SKM-1 treated with dmso at 0.1 percent for 144 hours (cell line): ENCODE measurements at regions not wholly inside any gene's neighbourhood (a gene's known extent, or its start where the extent isn't known, plus 50 kb on each side); places are given as distances from the start of the nearest gene placed in this dataset.

Experiments
- DNase-seq: peaks from one replicate; lab custom pipeline; 2025; ENCODE audit not compliant: unreplicated experiment; lab: John Stamatoyannopoulos, UW

DNA sequence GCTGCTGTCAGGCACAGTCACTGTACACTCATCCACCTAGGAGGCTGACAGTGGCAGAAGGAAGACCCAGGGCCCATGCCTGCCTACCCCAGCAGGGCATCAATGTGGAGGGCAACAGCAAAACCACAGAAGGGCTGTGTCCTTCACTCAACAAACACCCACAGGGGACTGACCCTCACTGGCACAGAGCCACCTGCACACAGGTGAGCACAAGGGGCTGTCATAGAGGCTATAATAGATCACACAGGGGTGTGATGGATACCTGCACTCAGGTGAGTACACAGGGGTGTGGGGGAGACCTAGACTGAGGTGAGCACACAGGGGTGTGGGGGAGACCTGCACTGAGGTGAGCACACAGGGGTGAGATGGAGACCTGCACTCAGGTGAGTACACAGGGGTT, 132.8 kb upstream of the TCERG1L start:
- DNase-seq, result no peak

DNA sequence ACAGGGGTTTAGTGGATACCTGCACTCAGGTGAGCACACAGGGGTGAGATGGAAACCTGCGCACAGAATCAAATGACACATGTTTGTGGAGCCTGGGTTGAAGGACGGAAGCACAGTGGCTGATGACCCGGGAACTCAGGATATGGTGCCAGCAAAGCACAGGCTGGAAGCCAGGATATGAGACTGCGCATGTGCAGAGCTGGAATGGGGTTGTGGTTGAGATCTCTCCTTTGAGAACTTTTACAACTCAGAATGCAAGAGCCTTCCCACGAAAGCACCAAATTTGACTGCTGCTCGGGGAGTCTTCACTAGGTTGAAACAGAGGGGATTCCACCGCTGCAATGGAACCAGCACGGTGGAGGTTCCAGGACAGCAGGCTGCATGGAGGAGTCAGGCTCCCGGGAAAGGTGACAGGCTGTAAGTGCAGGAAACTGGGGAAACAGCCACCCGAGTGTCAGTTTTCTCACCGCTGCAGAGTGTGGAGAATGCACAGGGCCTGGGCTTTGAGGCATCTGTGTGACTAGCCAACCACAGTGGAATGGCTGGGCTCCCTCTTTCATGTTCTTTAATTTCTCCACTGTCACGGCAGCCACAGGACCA, 133.4 kb upstream of the TCERG1L start:
- no peak for DNase-seq

DNA sequence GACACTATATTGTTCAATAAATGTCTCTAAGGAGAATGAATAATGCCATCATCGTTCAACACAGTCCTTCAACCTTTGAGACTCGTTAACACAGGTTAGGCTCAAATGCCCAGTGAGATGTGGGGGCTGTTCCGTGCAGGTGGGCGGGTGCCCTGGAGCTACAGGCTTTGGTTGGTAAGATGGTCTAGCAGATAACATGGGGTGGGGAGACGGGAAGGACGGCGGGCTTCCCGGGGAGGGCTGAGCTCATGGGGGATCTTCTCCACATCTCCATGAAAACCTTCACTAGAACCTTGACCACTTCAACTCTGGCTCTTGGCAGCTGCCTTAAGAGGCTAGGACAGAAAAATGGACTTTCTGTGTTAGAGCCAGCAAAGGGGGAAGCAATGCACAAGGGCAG, 134.1 kb upstream of the TCERG1L start:
- no peak for DNase-seq

DNA sequence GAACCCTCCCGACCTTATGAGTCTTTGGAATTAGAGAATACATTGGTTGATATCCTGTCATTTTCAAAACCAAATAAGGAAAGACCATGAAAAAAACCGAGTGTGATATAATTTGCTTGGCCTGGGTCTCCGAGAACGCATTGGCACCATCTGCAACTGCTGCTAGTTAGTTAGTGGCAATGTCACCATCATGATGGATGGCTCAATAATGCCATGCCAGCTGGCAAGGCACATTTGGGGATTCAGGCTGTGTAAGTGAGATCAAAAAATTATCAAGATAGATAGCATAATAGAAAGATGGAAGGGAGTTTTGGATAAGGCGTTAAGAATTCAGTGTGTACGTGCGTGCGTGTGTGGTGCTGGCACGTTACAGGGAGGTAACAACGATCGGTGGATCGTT, 134.7 kb upstream of the TCERG1L start:
- DNase-seq, result no peak

DNA sequence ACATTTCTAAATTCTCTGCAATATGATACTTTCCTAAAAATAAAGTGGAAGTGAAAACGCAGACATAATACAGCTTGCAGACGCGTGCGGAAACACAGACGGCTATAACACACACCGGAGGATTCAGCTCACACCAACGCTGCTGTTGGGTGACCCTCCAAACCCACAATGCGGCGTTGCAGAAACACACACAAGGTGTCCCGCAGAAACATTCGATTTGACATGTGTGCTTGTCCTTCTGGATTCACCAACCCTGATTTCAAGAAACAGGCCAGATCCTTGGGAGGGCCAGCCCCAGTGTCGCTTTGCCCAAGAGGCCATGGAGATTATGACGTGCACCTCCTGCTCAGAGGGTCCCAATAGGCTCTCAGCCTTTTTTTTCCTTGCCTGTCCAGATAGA, 136.7 kb upstream of the TCERG1L start:
- no peak for DNase-seq

DNA sequence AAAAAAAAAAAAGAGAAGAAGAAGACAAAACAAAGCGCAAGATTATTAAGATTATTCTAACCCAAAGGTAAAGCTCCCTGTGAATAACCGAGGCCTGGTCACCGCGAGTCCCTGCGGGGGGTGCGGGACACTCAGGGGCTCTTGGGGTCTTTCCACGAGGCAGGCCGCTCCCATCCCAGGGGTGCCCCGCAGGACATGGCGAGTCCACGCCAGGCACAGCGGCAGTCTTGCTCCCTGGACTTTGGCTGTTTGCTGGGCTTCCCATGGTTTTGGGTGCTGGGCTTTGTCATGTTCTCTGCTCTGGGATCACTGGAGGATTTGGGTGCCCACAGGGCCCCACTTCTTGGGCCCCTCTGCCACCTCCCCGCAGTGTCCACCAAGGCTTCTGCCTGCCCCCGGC, 137.4 kb upstream of the TCERG1L start:
- no peak for DNase-seq

DNA sequence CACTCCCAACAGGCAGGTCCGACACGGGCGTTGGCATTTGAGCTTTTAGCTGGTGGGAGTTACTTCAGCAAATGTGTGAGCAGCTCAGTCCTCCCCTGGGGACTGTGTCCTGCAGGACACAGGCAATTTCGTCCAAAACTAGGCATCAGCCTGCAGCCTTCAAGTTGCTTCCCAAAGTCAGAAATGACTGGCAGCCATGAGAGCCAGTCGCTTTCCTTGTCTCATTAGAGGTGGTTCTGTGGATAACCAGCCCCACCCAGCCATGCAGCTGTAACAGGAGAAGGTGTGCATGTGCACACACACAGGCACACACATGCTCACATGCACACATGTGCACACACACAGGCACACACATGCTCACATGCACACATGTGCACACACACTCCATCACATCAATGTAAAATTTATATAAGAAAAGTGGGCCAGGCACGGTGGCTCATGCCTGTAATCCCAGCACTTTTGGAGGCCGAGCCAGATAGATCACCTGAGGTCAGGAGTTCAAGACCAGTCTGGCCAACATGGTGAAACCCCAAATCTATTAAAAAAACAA, 138.8 kb upstream of the TCERG1L start:
- DNase-seq, result no peak

DNA sequence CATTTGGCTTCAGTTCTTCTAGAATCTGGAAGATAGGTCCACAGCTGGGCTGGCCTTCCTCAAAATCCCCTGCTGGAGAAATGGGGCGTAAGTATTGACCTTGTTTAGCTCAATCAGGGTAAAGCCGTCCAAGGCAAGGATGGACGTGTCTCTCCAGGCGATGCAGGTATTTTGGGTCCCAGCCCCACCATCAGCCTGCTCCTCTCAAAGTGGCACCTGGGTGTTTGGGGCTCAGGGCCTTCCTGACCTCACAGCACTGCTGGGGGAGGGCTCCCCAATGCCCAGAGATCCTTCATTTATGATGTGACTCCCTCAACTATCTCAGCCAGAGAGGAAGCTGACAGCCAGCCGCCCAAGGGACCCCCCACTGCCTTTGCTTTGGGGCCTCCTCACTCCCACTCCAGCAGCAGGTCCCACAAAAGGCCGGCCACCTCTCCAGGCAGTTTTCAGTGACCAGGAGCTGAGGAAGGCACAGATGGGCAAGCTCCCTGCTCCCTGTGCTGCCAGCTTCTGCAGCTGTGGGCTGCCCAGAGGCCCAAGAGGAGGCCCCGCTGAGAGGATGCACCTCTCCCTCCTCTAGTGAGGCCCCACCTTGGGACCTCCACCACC, 140.0 kb upstream of the TCERG1L start:
- no peak for DNase-seq

DNA sequence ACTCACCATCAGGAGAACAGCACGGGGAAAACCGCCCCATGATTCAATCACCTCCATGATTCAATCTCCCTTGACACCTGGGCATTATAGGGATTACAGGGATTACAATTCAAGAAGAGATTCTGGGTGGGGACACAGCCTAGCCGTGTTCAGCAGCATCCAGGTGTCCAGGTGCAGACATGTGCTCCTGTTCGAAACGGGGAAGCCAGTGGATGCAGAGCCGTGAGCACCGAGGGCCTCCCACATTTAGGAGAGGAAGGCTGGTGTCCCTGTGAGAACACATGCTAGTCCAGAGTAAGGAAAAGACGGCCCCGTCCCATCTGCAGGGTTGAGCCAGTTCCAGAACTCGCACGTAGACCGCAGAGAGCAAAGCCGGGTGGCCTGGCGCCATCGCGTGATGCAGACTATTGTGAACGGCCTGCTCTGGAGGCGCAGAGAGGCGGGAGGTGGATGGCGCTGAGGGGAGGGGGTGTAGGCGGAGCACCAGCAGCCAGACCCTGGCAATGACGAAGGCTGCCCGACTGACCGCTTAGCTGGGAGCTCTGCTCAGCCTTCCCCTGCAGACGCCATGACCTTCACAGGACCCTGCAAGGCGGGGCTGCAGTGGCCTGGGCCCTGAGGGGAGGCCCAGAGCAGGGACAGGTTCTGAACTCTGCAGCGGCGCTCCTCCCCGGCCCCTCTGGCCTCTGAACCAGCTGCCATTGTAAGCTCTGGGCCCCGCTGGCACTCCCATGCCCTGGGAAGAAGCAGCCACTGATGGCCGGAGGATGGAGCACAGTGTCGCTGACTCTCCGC, 141.6 kb upstream of the TCERG1L start:
- no peak for DNase-seq

DNA sequence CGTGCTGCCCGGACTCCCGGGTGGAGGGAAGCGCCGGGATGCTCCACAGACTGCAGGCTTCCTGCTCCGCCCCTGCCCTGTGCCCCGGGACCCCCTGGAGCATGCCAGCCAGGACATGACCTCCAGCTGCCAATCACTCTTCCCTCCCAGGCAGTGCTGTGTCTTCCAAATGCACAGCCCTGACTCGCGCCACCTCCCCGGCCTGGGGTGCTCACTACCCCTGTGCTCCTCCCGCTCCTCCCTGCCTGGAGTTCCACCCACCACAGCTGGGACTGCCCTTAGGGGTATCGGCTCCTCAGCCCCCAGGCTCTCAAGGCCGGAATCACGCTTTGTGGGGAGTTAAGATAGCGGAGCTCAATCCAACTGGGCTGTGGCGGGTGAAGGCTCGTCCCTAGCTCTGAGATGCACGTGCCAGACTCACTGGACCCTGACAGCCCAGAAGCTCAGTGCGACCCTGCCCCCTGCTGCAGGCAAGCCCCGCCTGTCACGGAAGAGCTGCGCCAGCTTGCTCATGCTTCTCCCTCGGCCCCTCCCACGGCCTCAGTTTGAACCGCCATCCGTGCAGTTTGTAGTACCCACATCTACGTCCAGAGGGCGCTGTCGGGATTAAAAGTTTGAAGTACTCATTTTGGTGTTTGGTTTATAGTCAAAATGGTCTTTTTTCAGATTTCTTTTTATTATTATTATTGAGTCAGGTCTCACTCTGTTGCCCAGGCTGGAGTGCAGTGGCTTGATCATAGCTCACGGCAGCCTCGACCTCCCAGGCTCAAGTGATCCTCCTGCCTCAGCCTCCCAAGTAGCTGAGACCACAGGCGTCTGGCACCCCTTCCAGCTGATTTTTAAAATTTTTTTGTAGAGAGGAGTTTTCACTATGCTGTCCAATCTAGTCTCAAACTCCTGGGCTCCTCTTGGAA, 142.5 kb upstream of the TCERG1L start:
- DNase-seq, result no peak

DNA sequence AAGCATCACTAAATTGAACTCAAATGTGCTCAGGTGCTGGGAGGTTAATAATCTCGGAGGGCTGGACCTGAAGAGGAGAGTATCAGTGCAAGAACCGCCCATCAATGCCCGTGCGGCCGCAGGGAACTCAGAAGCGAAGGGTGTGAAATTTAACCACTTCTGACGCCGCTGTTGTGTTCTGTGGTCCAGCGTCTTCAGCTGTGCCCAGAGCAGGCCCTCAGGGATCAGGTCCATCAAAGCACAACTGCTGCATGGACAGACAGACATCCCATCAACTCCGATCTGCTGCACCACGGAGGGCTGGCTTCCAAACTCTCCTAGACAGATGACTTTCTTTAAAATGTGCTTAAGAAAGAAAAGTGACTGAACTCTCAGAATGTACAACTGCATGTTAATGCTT, 144.9 kb upstream of the TCERG1L start:
- DNase-seq, result no peak

DNA sequence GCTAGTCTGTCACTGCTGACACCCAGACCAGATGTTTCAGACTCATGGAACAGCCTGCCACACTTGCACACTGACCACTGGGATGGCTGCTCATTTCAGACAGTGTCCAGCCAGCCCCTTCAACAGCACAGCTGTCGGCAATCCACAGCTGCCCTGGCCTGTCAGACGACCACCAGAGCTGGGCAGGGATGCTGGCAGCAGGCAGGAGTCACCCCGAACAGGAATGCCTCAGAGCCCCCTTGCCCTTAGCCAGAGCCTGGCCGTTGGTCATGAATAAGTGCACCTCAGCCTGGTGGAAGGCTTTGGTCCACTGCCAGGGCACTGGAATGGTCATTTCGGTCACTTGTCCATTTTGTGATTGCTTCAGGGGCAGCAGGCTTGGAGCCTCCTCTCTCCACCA, 149.6 kb upstream of the TCERG1L start:
- no peak for DNase-seq

DNA sequence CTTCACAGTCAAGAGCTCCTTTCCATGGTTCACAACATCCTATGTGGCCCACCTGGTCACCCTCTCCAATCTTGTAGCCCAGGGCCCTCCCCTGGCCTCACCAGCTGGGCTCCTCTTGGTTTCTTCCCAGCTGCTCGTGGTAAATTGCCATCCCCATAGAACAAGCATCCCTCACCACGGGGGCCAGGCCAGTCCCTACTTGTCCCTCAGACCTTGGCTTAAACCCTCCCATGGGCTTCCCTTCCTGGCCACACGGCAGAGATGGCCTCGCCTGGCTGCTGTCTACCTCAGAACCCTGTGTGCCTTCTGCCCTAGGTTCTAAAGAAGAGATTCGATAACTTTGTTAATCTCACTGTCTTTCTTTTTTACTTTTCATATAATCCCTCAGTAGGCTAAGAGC, 153.3 kb upstream of the TCERG1L start:
- no peak for DNase-seq

DNA sequence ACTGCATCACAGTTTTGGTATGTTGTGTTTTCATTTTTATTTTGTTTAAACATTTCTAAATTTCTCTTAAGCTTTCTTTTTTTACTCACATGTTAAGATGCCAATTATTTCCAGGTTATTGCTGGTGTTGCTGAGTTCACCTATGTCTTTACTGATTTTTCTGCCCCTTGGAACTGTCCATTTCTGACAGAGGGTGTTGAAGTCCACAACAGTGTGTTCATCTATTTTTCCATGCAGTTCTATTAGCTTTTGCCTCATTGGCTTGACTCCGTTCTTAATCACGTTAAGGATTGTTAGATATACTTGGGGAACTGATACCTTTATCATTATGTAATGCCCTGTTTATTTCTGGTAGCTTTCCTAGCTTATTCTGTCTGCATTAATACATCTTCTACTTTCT, 158.0 kb upstream of the TCERG1L start:
- no peak for DNase-seq

DNA sequence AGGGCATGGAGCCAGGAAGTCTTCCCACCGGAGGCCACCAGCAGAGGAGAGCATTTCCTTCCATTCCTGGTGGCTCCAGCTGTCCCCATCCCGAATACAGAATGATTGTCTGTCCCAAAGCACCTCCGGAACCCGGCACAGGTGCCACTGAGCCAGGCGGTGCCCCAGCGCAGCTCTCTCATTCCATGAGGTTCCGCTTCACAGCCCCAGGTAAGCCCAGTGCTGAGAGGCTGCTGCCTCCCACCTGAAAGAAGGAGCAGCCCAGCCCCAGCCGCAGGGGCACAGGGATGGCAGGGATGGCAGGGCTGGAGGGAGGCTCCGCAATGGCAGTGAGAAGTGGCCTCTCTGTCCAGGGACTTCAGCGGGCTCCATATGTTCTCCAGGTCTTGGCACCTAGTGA, 162.1 kb upstream of the TCERG1L start:
- DNase-seq, result no peak

DNA sequence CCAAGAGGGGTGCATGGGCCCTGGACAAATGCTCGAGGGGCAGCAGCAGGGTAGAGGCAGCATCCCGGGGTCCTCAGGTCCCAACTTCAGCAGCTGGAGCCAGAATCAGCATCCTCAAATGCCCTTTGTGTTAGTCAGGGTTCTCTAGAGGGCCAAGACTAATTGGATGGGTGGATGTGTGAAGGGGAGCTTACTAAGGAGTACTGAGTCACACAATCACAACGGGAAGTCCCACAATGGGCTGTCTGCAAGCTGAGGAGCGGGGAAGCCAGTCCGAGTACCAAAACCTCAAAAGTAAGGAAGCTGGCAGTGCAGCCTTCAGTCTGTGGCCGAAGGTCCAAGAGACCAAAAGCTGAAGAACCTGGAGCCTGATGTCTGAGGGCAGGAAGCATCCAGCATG, 162.9 kb upstream of the TCERG1L start:
- DNase-seq, result no peak

DNA sequence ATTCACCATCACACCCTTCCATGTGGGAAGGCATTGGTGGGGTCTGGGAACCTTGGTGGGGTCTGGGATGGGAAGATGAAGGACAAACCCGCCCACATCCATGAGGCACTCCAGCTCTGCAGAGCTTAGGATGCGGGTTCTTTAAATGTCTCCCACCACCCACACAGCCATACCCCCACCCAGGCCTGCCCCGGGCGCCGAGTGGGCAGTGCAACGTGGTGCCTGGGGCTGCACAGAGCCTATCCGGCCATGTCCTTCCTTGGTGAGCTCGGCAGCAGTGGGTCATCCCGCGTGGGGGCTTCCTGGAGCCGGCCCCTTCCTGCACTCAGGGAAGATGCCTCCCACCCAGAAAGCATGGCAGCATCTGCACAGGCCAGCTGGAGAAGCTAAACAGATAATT, 163.5 kb upstream of the TCERG1L start:
- no peak for DNase-seq

DNA sequence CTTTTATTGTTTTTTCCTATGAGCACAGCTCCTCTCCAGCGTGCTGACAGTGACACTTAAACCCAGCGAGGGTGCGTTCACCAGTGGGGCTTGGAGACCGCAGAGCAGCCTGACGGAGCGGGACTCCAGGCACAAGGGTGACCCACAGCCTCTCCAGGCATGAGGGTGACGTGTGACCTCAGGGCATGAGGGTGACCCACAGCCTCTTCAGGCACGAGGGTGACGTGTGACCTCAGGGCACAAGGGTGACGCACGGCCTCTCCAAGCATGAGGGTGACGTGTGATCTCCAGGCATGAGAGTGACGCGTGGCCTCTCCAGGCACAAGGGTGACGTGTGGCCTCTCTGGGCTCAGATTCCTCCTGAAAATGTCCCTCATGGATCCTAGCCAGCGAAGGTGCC, 164.3 kb upstream of the TCERG1L start:
- DNase-seq, result no peak

DNA sequence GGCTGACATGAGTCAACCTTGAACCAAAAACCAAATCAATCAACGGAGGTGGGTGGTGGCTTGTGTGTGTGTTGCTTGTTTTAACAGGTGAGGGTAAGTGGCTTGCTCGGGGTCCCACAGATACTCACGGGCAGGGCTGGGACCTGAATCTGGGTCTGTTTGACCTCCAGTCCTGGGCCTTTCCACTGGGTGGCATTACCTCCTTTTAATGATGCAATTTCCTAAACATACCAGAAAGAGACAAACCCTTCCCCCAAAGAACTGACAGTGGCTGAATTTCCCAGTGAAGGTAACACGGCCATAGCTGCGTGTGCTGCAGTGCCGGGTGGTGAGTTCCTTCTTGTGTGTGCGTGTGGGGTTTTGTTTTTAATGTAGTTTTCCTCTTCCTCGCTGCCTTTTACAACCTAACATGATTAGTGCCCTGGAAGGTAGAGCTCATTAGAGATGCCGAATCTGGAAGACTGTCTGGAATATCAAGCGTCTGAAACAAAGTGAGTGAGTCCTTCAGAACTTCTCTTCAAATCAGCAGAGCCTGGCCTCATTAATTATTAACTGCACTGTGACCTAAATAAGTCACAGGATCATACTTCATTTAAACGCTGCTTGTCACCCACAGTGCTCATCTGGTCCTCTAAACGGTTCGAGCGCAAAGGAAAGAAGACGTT, 166.1 kb upstream of the TCERG1L start:
- DNase-seq, result no peak

DNA sequence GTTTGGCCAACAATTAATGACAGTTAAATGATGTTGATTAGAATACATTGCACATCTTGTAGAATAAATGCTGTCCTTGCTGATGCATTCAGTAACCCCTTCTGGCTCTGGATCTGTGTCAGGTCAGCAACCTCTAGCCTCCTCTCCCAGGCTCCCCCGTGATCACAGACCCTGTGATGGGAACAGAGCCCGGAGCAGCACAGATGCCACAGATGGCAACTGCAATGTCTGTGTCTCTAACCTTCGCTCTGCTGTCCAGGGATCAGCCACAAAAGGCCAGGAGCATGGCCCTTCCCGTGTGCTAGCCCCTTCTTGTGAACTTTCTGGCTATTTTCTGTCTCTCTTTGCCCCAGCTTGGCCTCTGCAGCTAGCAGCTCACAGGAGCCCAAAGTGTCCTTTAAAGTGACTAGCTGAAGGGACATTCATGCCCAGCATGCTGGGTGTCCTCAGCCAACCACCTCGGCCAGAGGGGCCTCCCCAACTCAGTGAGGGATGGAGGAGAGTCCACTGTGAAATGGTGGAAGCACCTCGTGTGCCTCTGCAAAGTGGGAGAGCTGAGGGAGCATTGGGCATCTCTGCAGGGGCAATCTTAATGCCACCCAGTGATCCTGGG, 167.0 kb upstream of the TCERG1L start:
- DNase-seq, result no peak
